Endothelial cell of umbilical vein (primary cell): ENCODE measurements at regions not wholly inside any gene's neighbourhood (a gene's known extent, or its start where the extent isn't known, plus 50 kb on each side); places are given as distances from the start of the nearest gene placed in this dataset.

Experiments
- BruUV-seq: library from RNA; stranded (reverse); fragments of 400-500 nt; replicated peaks from 2 replicates; lab custom pipeline; 2021; lab: Mats Ljungman, UMichigan
- CTCF ChIA-PET: fragments of 300-600, 350-600 bp; sonication (Branson Sonifier 250); formaldehyde crosslinking; loops from one replicate; lab custom pipeline; 2021; ENCODE audit warnings: antibody characterized with exemption, inconsistent platforms; lab: Charles Lee
- POLR2A ChIA-PET: fragments of 300-600, 350-600 bp; sonication (Branson Sonifier 250); formaldehyde crosslinking; loops from one replicate; lab custom pipeline; 2021; ENCODE audit warnings: antibody characterized with exemption, inconsistent platforms; lab: Charles Lee
- DNase-seq: peaks from one replicate; pipeline ENCODE4 v3.0.0-alpha.2; 2011; ENCODE audit warnings: low read depth, low spot score
- FAIRE-seq: peaks from 2 replicates; lab custom pipeline; 2011; peaks lifted over from hg19 to GRCh38; lab: Jason Lieb, UNC
- H2AFZ ChIP-seq: 2 replicates; pipeline ENCODE4 v1.6.0; 2012; ENCODE audit warnings: low read depth, low read length, control low read depth, inconsistent platforms
- H3K27ac ChIP-seq: 2 replicates; pipeline ENCODE4 v1.5.1; 2011; ENCODE audit warnings: low read depth, mild to moderate bottlenecking, control low read depth, low read length, moderate library complexity; ENCODE audit not compliant: insufficient read depth
- H3K27me3 ChIP-seq, 2 experiments: 2 replicates each; pipeline versions ENCODE4 v1.6.0 to v1.6.1; 2011; ENCODE audit warnings: low read length in 2 of 2, mixed read lengths in 1 of 2; ENCODE audit not compliant: control insufficient read depth in 2 of 2, insufficient read depth in 2 of 2
- H3K36me3 ChIP-seq, 2 experiments: 2 replicates in 1 of 2; 3 replicates in 1 of 2; pipeline ENCODE4 v1.5.1; 2011; ENCODE audit warnings: low read length in 2 of 2, mild to moderate bottlenecking in 1 of 2, moderate library complexity in 1 of 2; ENCODE audit not compliant: control insufficient read depth in 2 of 2, insufficient read depth in 2 of 2; ENCODE audit errors: extremely low read depth in 1 of 2
- H3K4me1 ChIP-seq: 3 replicates; pipeline ENCODE4 v1.5.1; 2011; ENCODE audit warnings: mild to moderate bottlenecking, low read length; ENCODE audit not compliant: control insufficient read depth, insufficient read depth; ENCODE audit errors: extremely low read depth
- H3K4me2 ChIP-seq: 2 replicates; pipeline ENCODE4 v1.6.1; 2011; ENCODE audit warnings: low read length, control low read depth, mixed read lengths; ENCODE audit not compliant: insufficient read depth
- H3K4me3 ChIP-seq, 3 experiments: fragments of 200-600 bp in 1 of 3; sonication (generic), shearing (Covaris generic) in 1 of 3; replicated peaks in 1 of 3; 2 replicates each; pipeline ENCODE4 v1.5.1; 2011 to 2016; ENCODE audit warnings: control low read depth in 3 of 3, low read length in 3 of 3, mild to moderate bottlenecking in 2 of 3, inconsistent platforms in 1 of 3, low read depth in 1 of 3, moderate library complexity in 1 of 3; ENCODE audit not compliant: insufficient read depth in 1 of 3
- H3K79me2 ChIP-seq: 2 replicates; pipeline ENCODE4 v1.6.0; 2012; ENCODE audit warnings: low read length, inconsistent platforms; ENCODE audit not compliant: control insufficient read depth, insufficient read depth
- H3K9ac ChIP-seq: replicated peaks from 2 replicates; pipeline ENCODE3; 2011; ENCODE audit warnings: low read length, control low read depth; ENCODE audit not compliant: insufficient read depth; ENCODE audit errors: extremely low read depth
- H3K9me1 ChIP-seq: replicated peaks from 3 replicates; pipeline ENCODE4 v1.6.0; 2011; ENCODE audit warnings: mild to moderate bottlenecking, low read length; ENCODE audit not compliant: control insufficient read depth, insufficient read depth; ENCODE audit errors: extremely low read depth
- H3K9me3 ChIP-seq: replicated peaks from 2 replicates; pipeline ENCODE4 v1.5.1; 2012; ENCODE audit warnings: low read length, inconsistent platforms; ENCODE audit not compliant: control insufficient read depth, insufficient read depth
- H4K20me1 ChIP-seq: replicated peaks from 2 replicates; pipeline ENCODE3; 2011; ENCODE audit warnings: mild to moderate bottlenecking, low read length; ENCODE audit not compliant: control insufficient read depth, insufficient read depth; ENCODE audit errors: extremely low read depth
- CTCF ChIP-seq, 2 donors: IDR thresholded peaks; 1 replicate in 1 of 2; 2 replicates in 1 of 2; pipeline ENCODE4 v1.5.1; 2011; ENCODE audit warnings: low read length in 2 of 2, mild to moderate bottlenecking in 2 of 2, moderate library complexity in 2 of 2, control low read depth in 1 of 2, inconsistent platforms in 1 of 2, low read depth in 1 of 2; ENCODE audit not compliant: insufficient read depth in 1 of 2; ENCODE audit errors: extremely low read depth in 1 of 2
- EZH2 ChIP-seq: IDR thresholded peaks from 2 replicates; pipeline ENCODE4 v1.6.1; 2012; ENCODE audit warnings: borderline replicate concordance, low read depth, mild to moderate bottlenecking, moderate library complexity, low read length, inconsistent platforms; ENCODE audit not compliant: severe bottlenecking
- FOS ChIP-seq: IDR thresholded peaks from 2 replicates; pipeline ENCODE4 v1.6.1; 2011; ENCODE audit warnings: mild to moderate bottlenecking, low read length, moderate library complexity, borderline replicate concordance; ENCODE audit not compliant: insufficient read depth
- GATA2 ChIP-seq: IDR thresholded peaks from 2 replicates; pipeline ENCODE4 v1.7.0; 2011; ENCODE audit warnings: low read depth, mild to moderate bottlenecking, moderate library complexity, mixed read lengths, low read length; ENCODE audit not compliant: insufficient read length, insufficient read depth
- JUN ChIP-seq: IDR thresholded peaks from 2 replicates; pipeline ENCODE4 v1.6.1; 2011; ENCODE audit warnings: borderline replicate concordance, low read depth; ENCODE audit not compliant: insufficient read length, insufficient read depth
- MAX ChIP-seq: IDR thresholded peaks from 2 replicates; pipeline ENCODE4 v1.6.1; 2011; ENCODE audit not compliant: insufficient read depth, insufficient read length
- MYC ChIP-seq: IDR thresholded peaks from one replicate; pipeline ENCODE4 v1.6.1; 2011; ENCODE audit warnings: mild to moderate bottlenecking, low read depth, low read length
- POLR2A ChIP-seq: IDR thresholded peaks from 2 replicates; pipeline ENCODE4 v1.6.1; 2012; ENCODE audit warnings: low read depth, mild to moderate bottlenecking, control low read depth, low read length
- POLR2AphosphoS5 ChIP-seq: IDR thresholded peaks from 2 replicates; pipeline ENCODE4 v1.6.1; 2012; ENCODE audit warnings: low read depth, mild to moderate bottlenecking, control low read depth, low read length, moderate library complexity; ENCODE audit not compliant: insufficient read depth
- dilution Hi-C: fragments of 300-500 bp; cut with MboI; formaldehyde crosslinking; loops from one replicate; pipeline ENCODE4 v1.15.0; 2019; ENCODE audit warnings: low sequenced_read_pairs; ENCODE audit not compliant: extremely low pct_ligation_motif_present
- intact Hi-C: fragments of 100-400 bp; cut with micrococcal nuclease; formaldehyde crosslinking; loops from one replicate; pipeline ENCODE4 v1.10.0; 2022

- DNase-seq (no peak), FAIRE-seq (no peak)
- no peaks in the 10 kb centered on the region for H3K36me3 ChIP-seq
- no peak overlapping the region for H3K27ac ChIP-seq
- H3K9me1 ChIP-seq = no peaks in the 10 kb centered on the region
- POLR2A ChIA-PET = no interaction called here
- dilution Hi-C loops (no loop called here), intact Hi-C loops (no loop called here)
- H3K27me3 ChIP-seq = peaks cover 0 to 2% of the 10 kb centered on the region in 2 experiments
- no peaks in the 10 kb centered on the region for H4K20me1 ChIP-seq
- H3K4me1 ChIP-seq = no peaks in the 10 kb centered on the region
- CTCF ChIA-PET = interaction anchor here (1.4 kb wide), 1 partner anchor 26 kb away, joined by 3 read pairs; no protein-coding TSS in a partner anchor
- no peak overlapping the region for H2AFZ ChIP-seq
- H3K9me3 ChIP-seq = no peaks in the 10 kb centered on the region
- H3K4me3 ChIP-seq = no peak overlapping the region
- no peak overlapping the region for H3K9ac ChIP-seq
- no TSS peak for BruUV-seq
- H3K4me2 ChIP-seq = no peak overlapping the region
- no peaks in the 10 kb centered on the region for H3K79me2 ChIP-seq
- no peak for TF ChIP-seq JUN
- TF ChIP-seq MAX = no peak
- TF ChIP-seq CTCF (IDR thresholded peaks at IDR 0.05; ENCODE audit: extremely low read depth in 1 of 2, insufficient read depth in 1 of 2, low read depth in 1 of 2, low read length in 2 of 2) = no peak
- no peak for TF ChIP-seq EZH2
- TF ChIP-seq POLR2A = no peak
- TF ChIP-seq POLR2AphosphoS5 = no peak
- TF ChIP-seq FOS = no peak
- no peak for TF ChIP-seq MYC
- no peak for TF ChIP-seq GATA2
These were observed 102.2 kb upstream of the LHX1 start for GRCh38 chr17:36835036-36835435.
